ENCODE measurements at regions not wholly inside any gene's neighbourhood (a gene's known extent, or its start where the extent isn't known, plus 50 kb on each side); places are given as distances from the start of the nearest gene placed in this dataset.

DNA sequence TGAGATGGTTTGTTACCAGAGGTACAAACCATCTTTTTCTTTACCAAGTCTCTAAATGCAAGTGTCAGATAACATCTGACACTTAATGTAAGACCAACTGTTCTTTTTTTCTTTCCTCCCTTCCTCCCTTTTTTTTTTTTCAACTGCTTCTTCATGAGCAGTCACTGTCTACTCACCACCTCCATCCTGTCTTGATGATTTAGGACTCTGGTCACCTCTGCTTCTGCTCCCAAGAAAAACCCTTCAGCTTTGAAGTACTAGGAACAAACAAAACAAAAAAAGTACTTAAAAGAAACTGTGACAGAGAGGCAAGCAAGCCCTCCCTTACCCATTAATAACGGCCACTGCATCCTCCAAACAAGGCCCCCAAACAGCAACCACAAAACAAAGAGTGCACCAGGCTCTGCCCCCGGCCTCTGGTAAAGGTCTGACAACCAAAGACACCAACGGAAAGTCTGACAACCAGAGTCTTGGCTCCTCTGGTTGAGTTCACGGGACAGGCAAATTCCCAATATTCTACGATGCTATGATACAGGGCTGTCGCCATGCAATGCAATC is 141.0 kb downstream of the ARL4C start:
- TF ChIP-seq, protein P1, sequence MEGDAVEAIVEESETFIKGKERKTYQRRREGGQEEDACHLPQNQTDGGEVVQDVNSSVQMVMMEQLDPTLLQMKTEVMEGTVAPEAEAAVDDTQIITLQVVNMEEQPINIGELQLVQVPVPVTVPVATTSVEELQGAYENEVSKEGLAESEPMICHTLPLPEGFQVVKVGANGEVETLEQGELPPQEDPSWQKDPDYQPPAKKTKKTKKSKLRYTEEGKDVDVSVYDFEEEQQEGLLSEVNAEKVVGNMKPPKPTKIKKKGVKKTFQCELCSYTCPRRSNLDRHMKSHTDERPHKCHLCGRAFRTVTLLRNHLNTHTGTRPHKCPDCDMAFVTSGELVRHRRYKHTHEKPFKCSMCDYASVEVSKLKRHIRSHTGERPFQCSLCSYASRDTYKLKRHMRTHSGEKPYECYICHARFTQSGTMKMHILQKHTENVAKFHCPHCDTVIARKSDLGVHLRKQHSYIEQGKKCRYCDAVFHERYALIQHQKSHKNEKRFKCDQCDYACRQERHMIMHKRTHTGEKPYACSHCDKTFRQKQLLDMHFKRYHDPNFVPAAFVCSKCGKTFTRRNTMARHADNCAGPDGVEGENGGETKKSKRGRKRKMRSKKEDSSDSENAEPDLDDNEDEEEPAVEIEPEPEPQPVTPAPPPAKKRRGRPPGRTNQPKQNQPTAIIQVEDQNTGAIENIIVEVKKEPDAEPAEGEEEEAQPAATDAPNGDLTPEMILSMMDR (IDR thresholded peaks at IDR 0.05), result no peak

DNA sequence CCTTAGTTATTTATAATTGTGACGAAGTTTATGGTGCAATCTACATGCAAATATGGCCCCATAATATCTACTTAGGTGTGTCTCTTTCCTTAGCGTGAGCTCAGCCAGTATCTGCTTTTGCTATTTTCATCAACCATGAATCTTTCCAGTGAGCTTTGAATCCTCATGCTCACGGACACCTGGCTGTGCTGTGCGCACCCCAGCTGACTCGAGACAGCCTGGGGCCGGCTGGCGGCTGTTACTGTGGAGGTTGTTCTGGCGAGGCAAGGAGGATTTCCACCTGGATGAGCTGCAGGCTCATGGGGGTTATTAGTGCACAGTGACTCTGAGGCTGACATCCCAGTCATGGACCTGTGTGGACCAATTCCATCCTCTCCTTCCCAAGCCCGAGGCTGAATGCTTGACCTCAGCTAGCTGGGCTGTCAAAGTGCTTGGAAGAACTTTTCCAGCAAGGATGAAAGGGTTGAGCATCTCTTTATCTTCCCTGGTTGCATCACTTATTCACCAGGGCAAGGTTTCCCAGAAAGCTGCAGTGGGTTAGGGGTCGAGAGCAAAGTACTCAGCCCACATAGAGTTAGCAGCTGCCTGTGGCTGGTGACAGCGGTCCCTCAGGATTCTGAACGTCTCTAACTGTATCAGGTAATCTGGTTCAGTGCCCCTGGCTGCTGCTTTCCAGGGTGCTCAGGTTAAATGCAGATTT is 141.7 kb downstream of the ARL4C start:
- TF ChIP-seq, protein P1 (IDR thresholded peaks at IDR 0.05), result no peak

DNA sequence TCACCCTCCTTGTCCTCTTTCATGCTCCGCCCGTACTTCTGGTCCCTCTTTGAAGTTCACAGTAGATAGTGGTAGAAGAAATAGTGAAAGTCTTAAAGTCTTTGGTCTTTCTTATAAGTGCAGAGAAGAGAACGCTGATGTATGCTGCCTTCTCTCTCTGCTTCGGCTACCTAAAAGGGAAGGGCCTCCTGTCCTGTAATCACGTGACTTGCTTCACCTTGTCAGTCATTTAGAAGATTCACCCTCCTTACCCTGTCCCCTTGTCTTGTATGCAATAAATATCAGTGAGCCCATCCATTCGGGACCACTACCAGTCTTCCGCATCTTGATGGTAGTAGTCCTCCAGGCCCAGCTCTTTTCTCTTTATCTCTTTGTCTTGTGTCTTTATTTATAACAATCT is 144.6 kb downstream of the ARL4C start:
- TF ChIP-seq, protein P1 (IDR thresholded peaks at IDR 0.05), result no peak

DNA sequence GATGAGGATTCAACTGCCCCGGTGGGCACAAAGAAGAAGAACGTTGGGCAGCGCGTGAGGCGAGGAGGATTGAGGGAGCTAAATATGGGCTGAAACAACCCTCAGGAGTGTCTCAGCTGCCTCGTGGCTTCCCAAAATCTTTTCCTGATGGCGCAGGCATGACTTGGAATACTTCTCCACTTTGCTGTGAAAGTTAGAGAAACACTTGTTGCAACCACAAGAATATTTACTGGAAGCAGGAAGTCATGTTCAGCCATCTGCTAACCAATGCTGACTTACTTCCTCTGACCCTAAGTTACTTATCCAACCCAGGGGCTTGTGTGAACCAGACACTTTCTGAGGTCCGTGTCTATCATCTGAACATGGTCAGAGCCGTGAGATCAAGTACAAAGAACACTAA is 148.8 kb downstream of the ARL4C start:
- TF ChIP-seq, protein P1 (IDR thresholded peaks at IDR 0.05), result no peak

DNA sequence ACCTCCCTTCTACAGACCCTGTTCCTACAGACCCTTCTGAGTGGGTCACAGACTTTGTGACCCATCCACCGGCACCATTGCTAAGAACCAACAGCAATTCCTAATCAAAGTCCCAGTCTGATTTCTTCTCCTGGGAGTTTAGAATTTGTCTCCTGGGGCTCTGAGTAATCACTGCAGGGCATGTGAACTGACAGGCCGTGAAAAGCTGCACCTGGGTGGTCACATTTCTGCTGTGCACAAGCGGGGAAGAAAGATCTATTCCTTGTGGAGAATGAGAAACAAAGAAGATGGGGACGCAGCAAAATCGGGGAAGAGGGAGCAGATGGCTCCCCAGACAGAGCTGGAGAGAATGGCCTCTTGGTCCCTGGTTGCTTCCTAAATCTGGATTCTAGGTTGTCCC is 151.0 kb downstream of the ARL4C start:
- TF ChIP-seq, protein P1 (IDR thresholded peaks at IDR 0.05), result no peak

DNA sequence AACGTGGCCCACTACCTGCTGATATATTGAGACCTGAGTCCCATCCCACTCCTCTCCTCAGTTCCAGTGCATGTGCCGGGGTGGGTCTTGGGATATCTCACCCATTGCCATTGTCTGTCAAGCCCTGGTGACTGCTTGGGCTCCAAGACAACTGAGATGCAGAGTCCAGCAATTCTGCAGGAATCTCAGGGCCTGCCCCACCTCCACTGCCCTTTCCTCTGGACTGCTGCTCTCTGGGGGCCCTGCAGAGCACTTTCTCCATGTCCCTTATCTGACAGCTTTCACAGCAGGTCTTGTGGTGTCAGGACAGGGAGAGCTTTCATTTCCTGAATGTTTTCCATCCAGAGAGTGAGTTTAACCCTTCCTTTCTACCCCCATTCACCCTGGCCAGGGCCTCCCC is 152.9 kb downstream of the ARL4C start:
- TF ChIP-seq, protein P1 (IDR thresholded peaks at IDR 0.05), result no peak

DNA sequence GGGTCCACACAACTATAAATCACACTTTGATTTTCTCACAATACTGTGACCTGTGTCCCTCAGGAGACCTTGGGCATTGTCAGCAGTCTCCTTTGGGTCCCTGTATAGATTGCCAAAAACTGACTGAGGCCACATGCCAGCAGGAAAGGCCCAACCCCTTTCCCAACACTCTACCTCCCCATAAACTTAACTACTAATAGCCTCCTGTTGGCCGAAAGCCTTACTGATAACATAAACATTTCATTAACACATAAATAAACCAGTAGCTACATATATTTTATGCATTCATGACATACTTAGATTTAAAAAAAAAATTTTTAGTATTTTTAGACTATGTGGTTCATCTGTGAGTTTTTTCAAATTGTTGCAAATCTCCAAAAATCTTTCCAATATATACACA is 153.5 kb downstream of the ARL4C start:
- TF ChIP-seq, protein P1 (IDR thresholded peaks at IDR 0.05), result no peak
